AG10803 (cell line): ENCODE measurements at regions not wholly inside any gene's neighbourhood (a gene's known extent, or its start where the extent isn't known, plus 50 kb on each side); places are given as distances from the start of the nearest gene placed in this dataset.
"Not testable (repeated sequence)": the region's sequence is repeated elsewhere in the genome, so short reads cannot be mapped to it uniquely, and the experiment has no call there.

Source experiments
- DNase-seq: peaks from one replicate; pipeline ENCODE4 v3.0.0; 2010; ENCODE audit warnings: low read depth
- H3K4me3 ChIP-seq: 2 replicates; pipeline ENCODE4 v1.5.1; 2011; ENCODE audit warnings: mild to moderate bottlenecking, low read length, control low read depth
- CTCF ChIP-seq: conservative IDR thresholded peaks from 2 replicates; pipeline ENCODE4 v1.5.1; 2011; ENCODE audit warnings: mild to moderate bottlenecking, low read length, control low read depth, inconsistent platforms

- H3K4me3 ChIP-seq = no peak overlapping the region
- TF ChIP-seq CTCF = no peak
- no peak for DNase-seq
These were observed 434.7 kb upstream of the NDST4 start for GRCh38 chr4:115548123-115548522.

DNA sequence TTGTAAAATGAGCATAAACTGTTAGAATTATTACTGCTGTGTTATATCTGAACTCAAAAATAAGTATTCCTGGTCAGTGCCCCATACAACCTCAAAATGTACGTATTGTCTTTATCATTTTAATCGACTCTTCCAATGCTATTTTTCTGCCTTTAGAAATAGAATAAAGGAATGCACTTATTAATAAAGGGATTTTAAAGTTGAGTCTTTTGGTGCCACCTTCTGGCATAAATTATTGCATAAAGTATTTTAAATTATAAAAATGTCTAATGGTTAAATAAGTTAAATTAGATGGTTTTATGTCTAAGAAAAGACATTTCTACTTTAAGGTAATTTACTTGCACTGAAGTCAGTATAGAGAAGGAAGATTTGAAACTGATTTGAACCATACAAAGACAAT is 424.0 kb upstream of the NDST4 start:
- DNase-seq = peak; percentile 0
- peak; percentile 7; the same call in 1 of the 2 replicates for TF ChIP-seq CTCF
- H3K4me3 ChIP-seq = no peak overlapping the region

- DNase-seq = no peak
- no peak overlapping the region for H3K4me3 ChIP-seq
These were observed 415.7 kb upstream of the NDST4 start for GRCh38 chr4:115529126-115529525.

GRCh38 chr4:115519476-115519875 is 406.1 kb upstream of the NDST4 start:
- not testable (repeated sequence) for H3K4me3 ChIP-seq, DNase-seq

More at GRCh38 chr4:115529126-115529525, 415.7 kb upstream of the NDST4 start:
- no peak for TF ChIP-seq CTCF

GRCh38 chr4:115515772-115516171 is 402.4 kb upstream of the NDST4 start:
- no peak for DNase-seq
- TF ChIP-seq CTCF = no peak

DNA sequence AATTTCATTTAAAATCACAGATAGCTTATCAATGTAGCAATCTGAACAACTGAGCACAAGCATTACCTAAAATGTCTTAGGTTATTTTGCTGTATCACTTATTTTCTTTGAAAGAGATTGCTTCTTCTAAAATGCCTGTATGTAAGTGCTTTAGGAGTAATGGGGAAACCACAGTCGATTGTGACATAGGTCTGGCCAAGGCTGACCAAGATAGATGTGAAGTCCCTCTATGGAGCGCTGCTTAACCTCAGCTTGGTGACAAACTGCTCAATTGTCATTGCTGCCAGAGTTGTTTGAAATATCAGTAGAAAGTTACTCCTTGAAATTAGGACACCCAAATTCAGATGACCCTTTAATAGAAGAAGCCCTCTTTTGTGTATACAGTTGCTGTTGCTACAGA is 401.9 kb upstream of the NDST4 start:
- no peak for DNase-seq
- TF ChIP-seq CTCF = no peak
- H3K4me3 ChIP-seq = no peak overlapping the region

More at GRCh38 chr4:115515772-115516171, 402.4 kb upstream of the NDST4 start:
- no peak overlapping the region for H3K4me3 ChIP-seq

DNA sequence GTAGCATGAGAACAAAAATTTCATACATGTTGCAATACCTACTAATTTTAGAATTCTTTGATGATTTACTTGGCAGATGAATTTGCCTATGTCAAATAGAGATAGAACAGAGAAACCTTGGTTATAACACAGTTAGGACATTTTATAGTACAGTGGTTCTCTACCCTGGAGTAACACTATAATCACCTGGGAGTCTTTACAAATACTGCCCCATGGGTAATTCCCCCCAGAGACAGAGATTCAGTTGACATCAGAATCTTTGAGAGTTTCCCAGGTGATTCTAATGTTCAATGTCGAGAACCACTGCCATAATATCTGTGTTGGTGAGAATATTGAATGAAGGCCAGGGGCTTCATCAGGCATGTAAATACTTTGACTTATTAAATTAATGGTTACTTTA is 401.3 kb upstream of the NDST4 start:
- no peak for DNase-seq
- H3K4me3 ChIP-seq = no peak overlapping the region
- TF ChIP-seq CTCF = no peak

GRCh38 chr4:115505326-115505725 is 391.9 kb upstream of the NDST4 start:
- no peak for DNase-seq
- TF ChIP-seq CTCF = no peak
- H3K4me3 ChIP-seq = no peak overlapping the region
